ENCODE measurements at regions not wholly inside any gene's neighbourhood (a gene's known extent, or its start where the extent isn't known, plus 50 kb on each side); places are given as distances from the start of the nearest gene placed in this dataset.

DNA sequence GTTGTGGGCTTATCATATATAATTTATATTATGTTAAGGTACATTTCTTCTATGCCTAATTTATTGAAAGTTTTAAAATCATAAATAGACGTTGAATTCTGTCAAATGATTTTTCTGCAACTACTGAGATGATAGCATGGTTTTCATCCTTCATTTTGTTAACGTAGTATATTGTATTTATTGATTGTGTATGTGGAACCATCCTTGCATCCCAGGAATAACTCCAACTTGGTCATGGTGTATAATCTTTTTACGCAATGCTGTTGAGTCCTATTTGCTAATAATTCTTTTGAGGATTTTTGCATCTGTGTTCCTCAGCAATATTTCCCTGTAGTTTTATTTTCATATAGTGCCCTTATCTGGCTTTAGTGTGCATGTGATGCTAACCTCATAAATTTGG is 152.7 kb downstream of the ADCYAP1 start:
- no peak for TF ChIP-seq POLR2A (IDR thresholded peaks at IDR 0.05)
- TF ChIP-seq, protein P1, sequence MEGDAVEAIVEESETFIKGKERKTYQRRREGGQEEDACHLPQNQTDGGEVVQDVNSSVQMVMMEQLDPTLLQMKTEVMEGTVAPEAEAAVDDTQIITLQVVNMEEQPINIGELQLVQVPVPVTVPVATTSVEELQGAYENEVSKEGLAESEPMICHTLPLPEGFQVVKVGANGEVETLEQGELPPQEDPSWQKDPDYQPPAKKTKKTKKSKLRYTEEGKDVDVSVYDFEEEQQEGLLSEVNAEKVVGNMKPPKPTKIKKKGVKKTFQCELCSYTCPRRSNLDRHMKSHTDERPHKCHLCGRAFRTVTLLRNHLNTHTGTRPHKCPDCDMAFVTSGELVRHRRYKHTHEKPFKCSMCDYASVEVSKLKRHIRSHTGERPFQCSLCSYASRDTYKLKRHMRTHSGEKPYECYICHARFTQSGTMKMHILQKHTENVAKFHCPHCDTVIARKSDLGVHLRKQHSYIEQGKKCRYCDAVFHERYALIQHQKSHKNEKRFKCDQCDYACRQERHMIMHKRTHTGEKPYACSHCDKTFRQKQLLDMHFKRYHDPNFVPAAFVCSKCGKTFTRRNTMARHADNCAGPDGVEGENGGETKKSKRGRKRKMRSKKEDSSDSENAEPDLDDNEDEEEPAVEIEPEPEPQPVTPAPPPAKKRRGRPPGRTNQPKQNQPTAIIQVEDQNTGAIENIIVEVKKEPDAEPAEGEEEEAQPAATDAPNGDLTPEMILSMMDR (IDR thresholded peaks at IDR 0.05) = no peak

All from right lobe of liver (tissue), 4 donors.